Smooth muscle cell (in vitro differentiated cells): ENCODE measurements at regions not wholly inside any gene's neighbourhood (a gene's known extent, or its start where the extent isn't known, plus 50 kb on each side); places are given as distances from the start of the nearest gene placed in this dataset.

Source experiments
- DNase-seq: peaks from one replicate; lab custom pipeline; 2025; ENCODE audit not compliant: unreplicated experiment; lab: John Stamatoyannopoulos, UW
- H2AFZ ChIP-seq: fragments of 200-600 bp; sonication (generic); 2 replicates; pipeline ENCODE4 v1.6.0; 2016; ENCODE audit warnings: antibody characterized with exemption, low read depth, mild to moderate bottlenecking
- H3F3A ChIP-seq: fragments of 200-600 bp; sonication (generic); 2 replicates; pipeline ENCODE4 v1.6.0; 2017; ENCODE audit warnings: antibody characterized with exemption, low read depth
- H3K27ac ChIP-seq: fragments of 200-600 bp; sonication (generic); 2 replicates; pipeline ENCODE4 v1.5.1; 2016; ENCODE audit warnings: low read depth, mild to moderate bottlenecking
- H3K27me3 ChIP-seq: fragments of 200-600 bp; sonication (generic); 2 replicates; pipeline ENCODE4 v1.6.1; 2016; ENCODE audit warnings: low read depth, mild to moderate bottlenecking
- H3K36me3 ChIP-seq: fragments of 200-600 bp; sonication (generic); 2 replicates; pipeline ENCODE4 v1.5.1; 2016; ENCODE audit warnings: low read depth
- H3K4me1 ChIP-seq: fragments of 200-600 bp; sonication (generic); 2 replicates; pipeline ENCODE4 v1.5.1; 2016; ENCODE audit warnings: low read depth
- H3K4me2 ChIP-seq: fragments of 200-600 bp; sonication (generic); 2 replicates; pipeline ENCODE4 v1.6.0; 2016; ENCODE audit warnings: mild to moderate bottlenecking
- H3K4me3 ChIP-seq: fragments of 200-600 bp; sonication (generic); 2 replicates; pipeline ENCODE4 v1.5.1; 2016; ENCODE audit warnings: mild to moderate bottlenecking
- H3K79me2 ChIP-seq: fragments of 200-600 bp; sonication (generic); 2 replicates; pipeline ENCODE4 v1.6.0; 2016; ENCODE audit warnings: low read depth, mild to moderate bottlenecking
- H3K9ac ChIP-seq: fragments of 200-600 bp; sonication (generic); 2 replicates; pipeline ENCODE4 v1.6.0; 2016; ENCODE audit warnings: low read depth
- H3K9me3 ChIP-seq: fragments of 200-600 bp; sonication (generic); replicated peaks from 2 replicates; pipeline ENCODE4 v1.5.1; 2016; ENCODE audit warnings: low read depth
- H4K20me1 ChIP-seq: fragments of 200-600 bp; sonication (generic); 2 replicates; pipeline ENCODE4 v1.6.0; 2016; ENCODE audit warnings: low read depth
- CTCF ChIP-seq: fragments of 200-600 bp; sonication (generic); IDR thresholded peaks from 2 replicates; pipeline ENCODE4 v1.5.1; 2017; ENCODE audit warnings: borderline replicate concordance, mild to moderate bottlenecking, antibody characterized with exemption; ENCODE audit not compliant: insufficient read depth, poor library complexity, severe bottlenecking
- WGBS: methylation state at CpG from one replicate; pipeline ENCODE4 v1.1.7; 2016; ENCODE audit warnings: low lambda C conversion rate; 5-methylcytosine and 5-hydroxymethylcytosine counted together

- H3K27me3 ChIP-seq, result peaks cover 12% of the 10 kb centered on the region
- TF ChIP-seq CTCF, result no peak
- no peaks in the 10 kb centered on the region for H3K9me3 ChIP-seq
- WGBS, result 77% methylated on average over 2 of the region's 2 CpGs
- H4K20me1 ChIP-seq, result no peaks in the 10 kb centered on the region
- no peak overlapping the region for H3K4me3 ChIP-seq
- no peaks in the 10 kb centered on the region for H3K36me3 ChIP-seq
- no peak overlapping the region for H3K4me2 ChIP-seq
- no peak for DNase-seq
- H3K9ac ChIP-seq, result no peak overlapping the region
- no peaks in the 10 kb centered on the region for H3K79me2 ChIP-seq
- H3K27ac ChIP-seq, result no peak overlapping the region
- H3K4me1 ChIP-seq, result no peaks in the 10 kb centered on the region
- H2AFZ ChIP-seq, result no peak overlapping the region
- no peaks in the 10 kb centered on the region for H3F3A ChIP-seq
Measured at GRCh38 chr7:25432807-25433206, 204.5 kb upstream of the NPVF start.

- no peak overlapping the region for H2AFZ ChIP-seq
- no peaks in the 10 kb centered on the region for H3K9me3 ChIP-seq
- H3K36me3 ChIP-seq, result no peaks in the 10 kb centered on the region
- H3K4me2 ChIP-seq, result no peak overlapping the region
- H3K27ac ChIP-seq, result no peak overlapping the region
- peaks cover 7% of the 10 kb centered on the region for H3K27me3 ChIP-seq
- DNase-seq, result no peak
- no peaks in the 10 kb centered on the region for H3F3A ChIP-seq
- no peaks in the 10 kb centered on the region for H4K20me1 ChIP-seq
- no peak overlapping the region for H3K4me3 ChIP-seq
- WGBS, result 96% methylated on average over 3 of the region's 3 CpGs
- TF ChIP-seq CTCF, result no peak
- H3K4me1 ChIP-seq, result no peaks in the 10 kb centered on the region
- H3K79me2 ChIP-seq, result no peaks in the 10 kb centered on the region
- H3K9ac ChIP-seq, result no peak overlapping the region
Measured at GRCh38 chr7:25436413-25436812, 208.1 kb upstream of the NPVF start.

- no peak overlapping the region for H2AFZ ChIP-seq
- H3K27me3 ChIP-seq, result peaks cover 7% of the 10 kb centered on the region
- H4K20me1 ChIP-seq, result no peaks in the 10 kb centered on the region
- no peak overlapping the region for H3K4me2 ChIP-seq
- H3K4me3 ChIP-seq, result no peak overlapping the region
- H3K9ac ChIP-seq, result no peak overlapping the region
- no peaks in the 10 kb centered on the region for H3K79me2 ChIP-seq
- no peaks in the 10 kb centered on the region for H3K36me3 ChIP-seq
- no peaks in the 10 kb centered on the region for H3K9me3 ChIP-seq
- no peak for TF ChIP-seq CTCF
- H3F3A ChIP-seq, result no peaks in the 10 kb centered on the region
- H3K4me1 ChIP-seq, result no peaks in the 10 kb centered on the region
- no peak for DNase-seq
- H3K27ac ChIP-seq, result no peak overlapping the region
Measured at GRCh38 chr7:25437308-25437707, 209.0 kb upstream of the NPVF start.

- Histone ChIP-seq H3K79me2 (no peaks in the 10 kb centered on the region), H3K9me3 (no peaks in the 10 kb centered on the region), H3K9ac (no peak overlapping the region), H2AFZ (no peak overlapping the region), H3K4me1 (no peaks in the 10 kb centered on the region), H3K27me3 (no peaks in the 10 kb centered on the region), H3F3A (no peaks in the 10 kb centered on the region), H3K36me3 (no peaks in the 10 kb centered on the region), H3K4me3 (no peak overlapping the region), H3K4me2 (no peak overlapping the region), H4K20me1 (no peaks in the 10 kb centered on the region), H3K27ac (no peak overlapping the region)
- WGBS, result 81% methylated on average over 1 of the region's 1 CpG
- no peak for DNase-seq
- TF ChIP-seq CTCF, result no peak
Measured at GRCh38 chr7:25444991-25445390, 216.7 kb upstream of the NPVF start.
